NCI-H226 (cell line): ENCODE measurements at regions not wholly inside any gene's neighbourhood (a gene's known extent, or its start where the extent isn't known, plus 50 kb on each side); places are given as distances from the start of the nearest gene placed in this dataset.
"Not testable (repeated sequence)": the region's sequence is repeated elsewhere in the genome, so short reads cannot be mapped to it uniquely, and the experiment has no call there.

ENCODE experiments used
- DNase-seq: peaks from one replicate; pipeline ENCODE4 v3.0.0-alpha.2; 2015

GRCh38 chr3:89946884-89947283 is 839.5 kb downstream of the EPHA3 start:
- no peak for DNase-seq

DNA sequence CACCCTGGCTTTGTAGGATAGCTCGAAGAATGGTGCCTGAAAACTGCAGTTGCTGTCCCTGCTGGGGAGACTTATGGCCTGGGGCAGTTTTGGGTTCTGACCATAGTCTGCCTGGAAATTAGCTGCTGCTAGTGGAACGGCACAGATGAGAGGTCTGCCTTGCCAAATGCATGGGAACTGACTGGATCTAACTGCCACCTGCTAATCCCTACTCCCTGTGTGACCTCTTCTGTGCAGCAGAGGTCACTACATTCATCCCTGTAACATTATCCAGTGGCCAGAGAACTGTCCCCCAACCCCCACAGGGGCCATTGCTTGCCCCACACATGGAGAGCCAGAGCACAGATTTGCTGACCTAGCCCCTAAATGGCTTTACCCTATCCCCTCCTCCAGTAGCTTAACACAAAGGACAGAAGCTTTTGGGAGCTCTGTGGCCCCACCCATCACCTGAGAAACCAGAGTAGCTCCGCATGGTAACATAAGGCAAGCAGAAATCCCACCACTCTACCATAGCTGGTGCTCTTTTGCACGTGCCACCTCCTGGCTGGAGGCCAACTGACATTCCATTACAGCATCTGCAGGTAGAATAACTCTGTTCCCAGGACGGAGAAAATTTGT is 840.0 kb downstream of the EPHA3 start:
- no peak for DNase-seq

DNA sequence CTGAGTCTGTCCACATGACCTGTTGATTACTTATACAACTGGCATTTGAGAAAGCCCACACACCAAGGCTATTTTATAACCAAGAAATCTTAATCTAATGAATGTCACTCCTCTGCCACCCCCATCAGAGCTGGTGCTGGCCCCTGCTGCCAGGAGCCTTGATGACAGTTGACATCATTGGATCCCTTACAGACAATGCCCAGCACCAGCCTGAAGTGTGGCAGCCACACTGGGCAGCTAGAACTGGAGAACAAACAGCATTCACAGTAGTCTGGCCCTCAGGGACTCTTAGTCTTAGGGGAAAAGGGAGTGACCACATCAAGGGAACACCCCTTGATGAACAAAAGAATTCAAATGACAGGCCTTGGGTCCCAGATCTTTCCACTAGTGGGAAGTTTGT is 840.6 kb downstream of the EPHA3 start:
- no peak for DNase-seq

DNA sequence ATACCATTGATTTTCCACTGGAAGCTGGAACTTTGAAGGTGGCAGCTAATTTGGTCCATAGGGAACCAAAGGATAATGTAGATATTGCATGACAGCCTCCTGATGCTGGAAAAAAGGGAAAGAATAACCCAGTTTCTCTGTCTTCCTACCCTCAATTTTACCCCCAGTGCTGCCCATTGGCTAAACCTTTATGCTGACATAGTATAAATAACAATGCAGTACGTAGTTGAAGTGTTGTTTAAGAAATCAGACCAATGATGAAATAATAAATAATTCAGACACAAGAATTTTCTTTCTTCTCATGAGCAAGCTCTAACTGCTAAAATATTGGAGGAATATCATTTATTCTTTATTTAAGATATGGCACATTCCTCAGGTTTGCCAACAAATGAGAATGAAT is 843.4 kb downstream of the EPHA3 start:
- DNase-seq, result no peak

DNA sequence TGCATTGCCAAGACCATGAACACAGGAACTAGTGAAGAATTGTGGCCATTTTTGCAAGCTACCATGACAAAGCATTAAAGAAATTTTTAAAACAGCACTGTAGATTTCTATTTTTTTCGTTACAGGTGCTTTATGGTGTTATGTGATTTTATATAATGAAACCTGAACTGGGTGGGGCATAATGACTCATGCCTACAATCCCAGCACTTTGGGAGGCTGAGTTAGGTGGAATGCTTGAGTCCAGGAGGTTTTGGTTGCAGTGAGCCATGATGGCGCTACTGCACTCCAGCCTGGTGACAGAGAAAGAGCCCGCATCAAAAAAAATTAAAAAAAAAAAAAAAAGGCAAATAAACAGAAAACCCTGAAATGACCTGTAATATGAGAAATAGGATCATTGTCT is 846.7 kb downstream of the EPHA3 start:
- no peak for DNase-seq

DNA sequence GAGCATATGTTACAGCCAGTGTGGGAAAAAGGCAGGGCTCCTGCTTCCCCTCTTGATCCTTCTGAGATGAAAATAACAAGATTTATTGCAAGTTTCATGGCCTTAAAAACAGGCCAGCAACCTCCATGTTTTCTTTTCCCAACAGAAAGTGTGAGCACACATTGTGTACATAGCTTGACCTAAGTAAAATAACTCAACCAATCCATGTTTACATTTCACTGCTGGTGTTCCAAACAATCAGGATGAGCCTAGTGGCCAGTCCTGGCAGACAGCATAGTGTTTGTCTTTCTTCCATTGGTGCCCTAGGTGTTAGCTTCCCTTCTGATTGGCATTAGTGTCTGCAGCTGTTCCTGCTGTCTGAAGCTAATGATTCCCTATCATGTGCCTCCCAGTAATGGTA is 847.7 kb downstream of the EPHA3 start:
- no peak for DNase-seq

- DNase-seq, result no peak
Measured at GRCh38 chr3:89957451-89957850, 850.0 kb downstream of the EPHA3 start.

DNA sequence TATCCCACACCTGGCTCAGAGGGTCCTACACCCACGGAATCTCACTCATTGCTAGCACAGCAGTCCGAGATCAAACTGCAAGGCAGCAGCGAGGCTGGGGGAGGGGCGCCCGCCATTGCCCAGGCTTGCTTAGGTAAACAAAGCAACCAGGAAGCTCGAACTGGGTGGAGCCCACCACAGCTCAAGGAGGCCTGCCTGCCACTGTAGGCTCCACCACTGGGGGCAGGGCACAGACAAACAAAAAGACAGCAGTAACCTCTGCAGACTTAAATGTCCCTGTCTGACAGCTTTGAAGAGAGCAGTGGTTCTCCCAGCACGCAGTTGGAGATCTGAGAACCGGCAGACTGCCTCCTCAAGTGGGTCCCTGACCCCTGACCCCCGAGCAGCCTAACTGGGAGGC is 850.7 kb downstream of the EPHA3 start:
- DNase-seq, result not testable (repeated sequence)

- no peak for DNase-seq
Measured at GRCh38 chr3:89964347-89964746, 856.9 kb downstream of the EPHA3 start.

GRCh38 chr3:89966877-89967665 is 859.6 kb downstream of the EPHA3 start:
- no peak for DNase-seq

- DNase-seq, result no peak
Measured at GRCh38 chr3:89971329-89971728, 863.9 kb downstream of the EPHA3 start.

DNA sequence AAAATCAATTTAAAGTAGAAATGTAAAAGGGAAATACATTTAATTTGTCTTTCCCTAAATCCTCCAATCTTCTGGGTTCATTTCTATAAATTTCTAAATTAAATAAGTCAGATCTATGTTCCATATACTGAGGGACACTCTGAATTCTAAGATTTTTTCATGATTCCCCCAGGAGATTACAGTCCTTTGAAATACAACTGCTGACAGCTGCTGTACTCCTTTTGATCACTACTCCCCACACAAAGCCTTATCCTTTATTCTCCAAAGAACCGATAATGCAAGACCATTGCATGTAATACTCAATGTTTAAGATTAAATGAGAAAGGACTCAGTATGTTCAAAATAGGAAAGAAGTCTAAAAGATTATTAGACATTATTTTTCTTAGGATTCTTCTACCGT is 865.7 kb downstream of the EPHA3 start:
- DNase-seq, result no peak

GRCh38 chr3:89974903-89975519 is 867.6 kb downstream of the EPHA3 start:
- no peak for DNase-seq

DNA sequence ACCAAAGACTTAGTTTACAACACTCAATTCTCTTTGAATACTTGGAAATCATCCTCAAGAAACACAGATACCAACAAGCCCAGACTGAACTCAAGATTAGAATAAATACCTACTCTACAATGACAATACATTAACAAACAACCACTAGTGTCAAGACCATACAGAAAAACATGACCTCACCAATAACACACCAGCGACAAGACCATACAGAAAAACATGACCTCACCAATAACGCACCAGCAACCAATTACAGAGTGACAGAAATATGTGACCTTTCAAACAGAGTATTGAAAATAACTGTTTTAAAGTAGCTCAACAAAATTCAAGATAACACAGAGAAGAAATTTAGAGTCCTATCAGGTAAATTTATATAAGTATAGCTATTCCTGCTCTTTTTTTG is 876.0 kb downstream of the EPHA3 start:
- DNase-seq, result no peak

DNA sequence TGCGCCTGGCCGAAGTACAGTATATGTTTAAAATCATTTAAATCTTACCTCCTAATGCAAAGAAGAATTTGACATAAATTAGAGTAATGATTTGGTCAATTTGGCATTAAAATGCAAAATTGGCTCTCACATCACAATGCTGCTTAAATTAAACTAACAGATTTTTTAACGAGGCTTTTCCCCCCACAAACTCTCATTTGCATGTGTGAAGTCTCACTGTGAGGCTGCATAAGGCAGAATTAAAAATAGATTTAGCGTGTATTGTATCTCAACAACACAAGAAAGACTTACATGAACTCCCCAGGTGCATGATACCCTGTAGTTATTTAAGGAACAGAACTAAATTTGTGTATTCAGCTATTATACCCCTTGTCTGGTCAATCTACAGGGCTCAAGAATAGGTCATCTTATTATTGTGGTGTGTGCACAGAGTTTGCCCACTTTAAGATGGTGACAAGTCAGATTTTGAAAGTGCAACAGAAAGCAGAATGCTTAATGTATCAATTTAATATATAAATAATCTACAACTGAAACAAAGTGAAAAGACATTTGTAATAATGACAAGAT is 897.9 kb downstream of the EPHA3 start:
- DNase-seq, result no peak

GRCh38 chr3:90007778-90008499 is 900.5 kb downstream of the EPHA3 start:
- DNase-seq, result no peak

GRCh38 chr3:90010341-90010740 is 902.9 kb downstream of the EPHA3 start:
- DNase-seq, result no peak

DNA sequence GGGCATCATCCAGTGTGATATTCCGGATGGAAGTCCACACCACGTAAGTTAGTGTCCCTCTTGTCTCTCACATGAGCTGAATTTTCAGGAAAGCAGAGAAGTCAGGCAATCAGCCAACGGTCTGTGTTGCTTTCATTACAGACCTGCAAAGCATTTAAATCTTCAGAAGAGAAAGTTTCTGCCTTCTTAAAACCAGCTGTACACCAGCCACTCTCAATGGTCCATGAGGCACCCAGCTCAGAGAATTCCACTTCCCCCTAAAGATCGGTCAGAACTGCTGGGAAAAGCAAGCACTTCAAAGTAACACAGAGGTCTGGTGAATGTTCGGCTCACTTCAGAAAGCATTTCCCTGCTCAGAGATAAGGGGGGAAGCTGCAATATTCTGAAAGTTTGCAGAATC is 903.7 kb downstream of the EPHA3 start:
- no peak for DNase-seq

GRCh38 chr3:90011596-90011995 is 904.2 kb downstream of the EPHA3 start:
- no peak for DNase-seq

GRCh38 chr3:90011996-90012395 is 904.6 kb downstream of the EPHA3 start:
- no peak for DNase-seq

DNA sequence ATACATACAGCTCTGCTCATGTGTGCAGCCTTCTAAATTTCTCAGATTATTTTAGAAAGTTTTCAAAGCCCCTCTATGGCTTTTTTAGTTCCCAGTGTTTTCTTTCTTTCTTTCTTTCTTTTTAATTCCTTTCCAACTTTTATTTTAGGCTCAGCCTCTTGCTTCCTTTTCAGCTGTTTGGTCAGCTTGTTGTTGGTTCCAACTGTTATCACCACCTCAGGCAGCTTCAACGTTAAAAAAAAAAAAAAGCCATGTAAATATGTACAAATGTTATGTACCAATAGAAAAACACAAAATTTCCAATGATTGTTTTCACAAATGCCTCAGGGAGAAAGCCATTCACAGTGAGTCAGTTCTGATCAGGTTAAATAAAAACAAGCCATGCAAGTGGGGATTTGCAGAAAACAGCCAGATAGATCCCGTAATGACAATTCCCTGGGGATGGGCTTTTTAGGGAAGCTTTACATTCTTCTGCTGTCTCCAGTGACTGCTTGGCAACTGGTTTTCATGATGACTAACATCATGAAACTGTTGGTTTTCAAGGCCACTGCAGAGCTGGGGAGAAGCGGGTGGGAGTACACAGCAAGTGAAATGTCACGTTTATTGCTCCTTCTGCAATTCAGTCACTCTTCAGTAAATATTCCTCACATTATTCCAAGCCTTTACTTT is 908.4 kb downstream of the EPHA3 start:
- no peak for DNase-seq

DNA sequence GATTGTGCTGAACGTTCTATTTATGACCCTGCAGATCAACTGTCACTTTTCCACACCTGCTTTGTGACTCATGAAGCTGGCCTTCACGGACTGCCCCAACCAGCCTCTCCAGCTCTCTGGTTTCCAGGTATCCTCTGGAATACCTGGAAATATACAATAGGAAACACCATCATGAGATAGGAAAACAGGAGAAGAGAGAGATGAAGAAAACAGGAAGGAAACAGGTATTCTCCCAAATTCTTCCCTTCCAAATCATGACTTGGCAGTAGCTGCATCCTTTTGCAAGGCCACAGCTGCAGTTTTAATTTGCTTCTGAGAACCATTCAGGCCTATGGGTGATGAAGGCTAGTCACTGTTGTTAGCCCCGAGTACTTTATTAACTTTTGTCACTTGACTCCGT is 909.1 kb downstream of the EPHA3 start:
- DNase-seq, result no peak

DNA sequence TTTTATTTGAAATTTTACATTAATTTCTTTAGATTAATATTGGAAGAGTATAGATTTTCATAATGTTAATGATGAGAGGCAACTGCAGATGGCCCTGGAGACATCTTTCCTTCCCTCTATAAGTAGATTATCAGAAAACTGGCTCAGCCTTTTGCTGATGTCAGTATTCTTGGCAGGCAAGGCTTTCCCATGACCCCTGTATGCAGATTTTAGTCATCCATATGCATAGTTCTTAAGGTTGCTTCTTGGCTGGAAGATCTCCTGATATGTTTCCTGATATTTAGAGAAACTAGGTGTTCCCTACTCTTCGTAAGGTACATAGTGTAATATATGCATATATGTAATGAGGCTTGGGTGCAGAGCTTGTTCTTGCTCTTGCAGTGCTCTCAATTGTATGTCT is 911.4 kb downstream of the EPHA3 start:
- DNase-seq, result no peak
